ENCODE measurements at regions not wholly inside any gene's neighbourhood (a gene's known extent, or its start where the extent isn't known, plus 50 kb on each side); places are given as distances from the start of the nearest gene placed in this dataset.
"Not testable (repeated sequence)": the region's sequence is repeated elsewhere in the genome, so short reads cannot be mapped to it uniquely, and the experiment has no call there.

DNA sequence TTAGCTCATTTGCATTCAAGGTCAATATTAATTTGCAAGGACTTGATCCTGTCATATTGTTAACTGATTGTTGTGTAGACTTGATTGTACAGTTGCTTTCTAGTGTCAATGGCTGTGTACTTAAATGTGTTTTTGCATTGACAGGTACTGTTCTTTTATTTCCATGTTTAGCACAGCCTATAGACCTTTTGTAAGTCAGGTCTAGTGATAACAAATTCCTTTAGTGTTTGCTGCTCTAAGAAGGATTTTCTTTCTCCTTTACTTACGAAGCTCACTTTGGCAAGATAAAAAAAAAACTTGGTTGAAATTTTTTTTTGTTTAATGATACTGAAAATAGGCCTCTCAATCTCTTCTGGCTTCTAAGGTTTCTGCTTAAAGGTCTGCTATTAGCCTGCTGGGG lies 942.3 kb downstream of the QKI start:
- DNase-seq, result no peak

DNA sequence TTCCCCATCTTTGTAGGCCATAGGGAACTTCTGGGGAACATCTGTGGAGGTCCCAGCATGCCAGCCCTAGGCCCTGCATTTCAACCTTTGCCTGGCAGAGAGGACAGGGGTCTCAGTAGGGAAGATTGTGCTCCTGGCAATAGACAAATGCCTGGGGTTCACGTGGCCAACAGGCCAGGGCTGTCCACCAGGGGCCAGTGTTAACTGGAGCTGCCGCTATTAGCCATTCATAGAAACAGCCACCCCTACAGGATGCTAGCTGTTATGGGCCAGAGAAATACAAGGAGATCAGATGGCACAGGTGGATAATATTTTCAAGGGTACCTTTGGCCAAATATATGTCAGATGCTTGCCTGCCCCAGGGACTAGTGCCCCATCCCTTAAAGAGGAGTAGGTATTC lies 932.9 kb downstream of the QKI start:
- no peak for DNase-seq

DNA sequence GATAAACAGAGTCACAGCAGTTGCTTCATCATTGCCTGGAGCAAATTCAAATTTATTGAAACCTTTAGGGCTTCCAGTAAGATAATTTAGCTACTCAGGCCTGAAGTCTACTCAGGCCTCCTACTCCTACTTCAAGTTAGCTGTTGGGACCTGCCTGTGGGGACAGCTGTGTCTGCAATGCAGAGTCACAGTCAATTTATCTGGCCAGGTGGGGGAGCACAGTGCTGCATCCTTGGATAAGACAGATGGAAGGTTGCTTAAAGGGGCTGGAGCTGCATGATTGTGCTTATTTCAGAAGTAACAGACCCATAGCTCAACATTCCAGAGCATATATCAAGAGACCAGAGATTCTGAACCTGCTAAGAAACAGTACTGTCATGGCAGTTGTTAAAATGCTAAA lies 932.1 kb downstream of the QKI start:
- no peak for DNase-seq

GRCh38 chr6:164345806-164346496 lies 931.4 kb downstream of the QKI start:
- DNase-seq, result no peak

DNA sequence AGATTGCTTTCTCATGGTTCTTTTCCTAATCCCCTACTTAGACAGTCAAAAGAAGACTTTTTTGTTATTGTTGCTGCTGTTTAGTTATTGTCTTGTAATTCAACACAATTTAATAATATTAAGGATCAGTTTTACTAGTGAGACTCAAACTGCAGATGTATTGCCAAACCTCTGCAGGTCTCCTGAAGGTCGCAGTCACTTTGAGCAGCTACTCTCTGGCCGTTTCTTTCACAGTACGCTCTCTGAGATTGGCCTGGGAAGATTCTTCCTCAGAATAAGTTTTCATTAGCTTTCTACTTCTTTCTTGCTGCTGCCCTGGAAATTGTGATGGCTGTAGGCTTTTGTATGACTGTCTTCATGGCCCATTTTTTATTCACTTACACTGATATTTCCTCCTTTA lies 930.8 kb downstream of the QKI start:
- DNase-seq, result no peak

GRCh38 chr6:164344801-164345291 lies 930.3 kb downstream of the QKI start:
- peak; percentile 60 for DNase-seq

GRCh38 chr6:164339442-164339841 lies 924.9 kb downstream of the QKI start:
- not testable (repeated sequence) for DNase-seq

- DNase-seq, result no peak
Observed at GRCh38 chr6:164337925-164338397, 923.4 kb downstream of the QKI start.

- DNase-seq, result no peak
Observed at GRCh38 chr6:164337024-164337924, 922.8 kb downstream of the QKI start.

DNA sequence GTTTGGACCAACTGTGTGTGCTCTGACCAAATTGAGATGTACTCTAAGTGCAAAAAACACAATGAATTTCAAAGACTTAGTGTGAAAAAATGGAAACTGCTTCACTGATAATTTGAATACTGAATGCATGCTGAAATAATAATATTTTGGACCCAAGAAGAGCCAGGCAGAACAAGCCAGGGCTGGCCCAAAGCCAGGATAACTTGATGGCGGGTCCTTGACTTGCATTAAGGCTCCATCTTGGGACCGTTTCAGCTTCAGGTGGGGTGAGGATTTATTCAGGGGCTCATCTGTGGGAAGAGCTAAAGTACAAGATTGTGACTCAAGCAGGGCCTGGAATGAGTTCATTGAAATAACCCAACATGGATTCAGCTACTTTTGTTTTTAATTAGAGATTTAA lies 921.9 kb downstream of the QKI start:
- no peak for DNase-seq

DNA sequence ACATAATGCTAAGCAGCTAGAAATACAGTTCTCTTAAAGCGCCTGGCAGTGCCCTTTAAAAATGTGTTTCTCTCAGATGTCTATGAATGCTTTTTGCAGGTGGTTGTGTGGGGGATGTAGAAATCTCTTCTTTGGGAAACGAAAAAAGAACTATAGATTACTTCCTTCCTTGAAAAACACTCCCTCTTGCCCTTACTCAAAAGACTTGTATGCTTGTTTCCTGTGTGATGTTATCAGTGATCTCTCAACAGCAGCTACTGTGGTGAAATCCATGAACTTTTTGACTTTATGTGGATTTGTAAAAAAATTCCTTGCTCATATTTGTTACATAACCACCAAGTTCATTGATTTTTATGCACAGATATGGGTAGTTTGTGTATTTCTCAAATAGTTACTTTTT lies 916.5 kb downstream of the QKI start:
- DNase-seq, result no peak

- DNase-seq, result no peak
Observed at GRCh38 chr6:164325168-164325567, 910.6 kb downstream of the QKI start.

GRCh38 chr6:164322533-164322932 lies 908.0 kb downstream of the QKI start:
- DNase-seq, result no peak

GRCh38 chr6:164321297-164321696 lies 906.8 kb downstream of the QKI start:
- no peak for DNase-seq

DNA sequence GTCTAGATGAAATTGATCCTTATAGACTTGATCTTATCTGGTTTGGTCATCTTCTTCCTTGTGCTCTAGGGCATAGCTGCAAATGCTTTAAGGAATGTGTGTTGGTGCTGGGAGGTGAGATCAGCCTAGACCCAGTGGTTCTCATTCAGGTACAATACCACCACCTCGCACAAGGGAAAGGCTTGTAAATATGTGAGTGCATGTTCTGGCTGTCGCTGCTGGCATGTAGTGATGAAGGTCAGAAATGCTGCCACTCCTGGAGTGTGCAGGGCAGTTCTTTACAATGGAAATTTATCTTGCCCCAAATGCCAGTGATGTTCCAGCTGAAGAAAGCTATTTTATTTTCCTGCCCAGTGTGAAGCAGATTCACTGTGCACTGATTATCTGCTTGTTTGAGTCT lies 900.9 kb downstream of the QKI start:
- peak; percentile 59 for DNase-seq

GRCh38 chr6:164308339-164308738 lies 893.8 kb downstream of the QKI start:
- no peak for DNase-seq

DNA sequence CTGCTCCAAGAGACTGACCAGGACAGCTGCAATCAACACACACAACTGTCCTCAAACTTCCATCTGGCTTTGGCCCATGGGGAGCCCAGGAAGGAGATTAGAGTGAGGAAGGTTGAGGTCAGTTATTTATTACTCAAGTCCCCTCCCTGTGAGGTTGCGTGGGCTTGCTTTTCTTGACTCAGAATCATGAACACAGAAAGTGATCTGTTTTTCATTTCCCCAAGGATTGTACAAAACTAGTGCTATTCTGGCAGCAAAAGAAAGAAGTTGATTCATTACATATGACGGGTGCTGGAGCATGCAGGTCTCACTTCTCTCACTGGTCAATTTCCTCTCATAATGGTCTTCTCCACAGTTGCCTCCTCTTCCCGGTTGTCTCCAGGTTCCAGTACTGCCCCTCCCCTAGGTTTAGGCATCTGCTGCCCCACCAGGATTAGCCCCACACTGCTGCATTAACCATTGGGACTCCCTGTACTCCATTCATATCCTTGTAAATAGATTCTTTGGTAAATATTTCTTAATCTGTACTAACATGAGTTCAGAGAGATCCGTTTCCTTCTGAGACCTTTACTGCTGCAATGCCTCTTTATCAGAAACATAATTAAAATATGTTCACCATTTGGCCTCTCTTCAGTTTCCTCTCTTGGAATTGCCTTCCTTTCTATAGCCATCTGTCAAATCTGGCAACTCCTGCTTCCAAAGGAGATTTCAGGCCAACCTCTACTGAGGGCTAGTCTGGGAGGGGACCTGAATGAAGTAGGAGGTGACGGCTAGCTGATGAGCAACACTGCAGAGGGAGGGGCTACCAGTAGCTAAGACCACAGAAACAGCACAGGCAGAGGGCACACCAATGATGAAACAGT lies 888.8 kb downstream of the QKI start:
- DNase-seq, result no peak

- DNase-seq, result no peak
Observed at GRCh38 chr6:164296411-164296810, 881.9 kb downstream of the QKI start.

- no peak for DNase-seq
Observed at GRCh38 chr6:164294047-164294784, 879.7 kb downstream of the QKI start.

DNA sequence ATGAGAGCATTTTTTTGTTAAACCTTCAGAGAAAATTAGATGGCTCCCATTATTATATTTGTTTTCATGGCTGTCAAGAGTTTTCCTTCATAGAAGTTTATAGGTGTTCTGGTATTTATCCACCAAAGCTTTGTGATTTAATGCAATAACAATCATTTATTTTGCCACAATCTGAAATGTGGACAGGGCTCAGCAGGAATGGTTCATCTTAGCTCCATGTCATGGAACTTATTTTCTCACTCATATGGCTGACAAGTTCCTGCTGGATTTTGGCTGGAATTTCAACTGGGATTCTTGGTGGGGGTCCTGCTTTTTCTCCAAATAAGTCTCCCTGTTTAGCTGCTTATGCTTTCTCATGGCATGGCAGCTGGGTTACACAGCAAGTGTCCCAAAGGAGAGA lies 876.7 kb downstream of the QKI start:
- no peak for DNase-seq

DNA sequence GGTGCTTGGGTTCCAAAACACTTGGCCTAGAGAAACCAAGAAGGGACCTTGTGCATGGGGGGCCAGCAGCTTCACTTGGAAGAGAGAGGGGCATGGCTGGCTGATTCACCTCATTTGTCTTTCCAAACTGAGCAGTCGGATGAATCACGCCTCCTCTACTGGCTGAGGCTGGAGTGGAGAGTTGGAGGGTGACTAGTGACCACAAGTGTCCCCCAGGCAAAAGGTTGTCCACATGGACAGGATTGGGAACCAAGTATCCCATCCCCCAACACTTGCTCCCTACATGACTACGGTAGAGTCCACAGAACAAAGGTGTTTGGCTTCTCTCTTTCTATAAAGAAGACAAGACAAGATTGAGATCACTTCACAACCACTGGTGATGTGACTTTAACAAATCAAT lies 875.6 kb downstream of the QKI start:
- no peak for DNase-seq

DNA sequence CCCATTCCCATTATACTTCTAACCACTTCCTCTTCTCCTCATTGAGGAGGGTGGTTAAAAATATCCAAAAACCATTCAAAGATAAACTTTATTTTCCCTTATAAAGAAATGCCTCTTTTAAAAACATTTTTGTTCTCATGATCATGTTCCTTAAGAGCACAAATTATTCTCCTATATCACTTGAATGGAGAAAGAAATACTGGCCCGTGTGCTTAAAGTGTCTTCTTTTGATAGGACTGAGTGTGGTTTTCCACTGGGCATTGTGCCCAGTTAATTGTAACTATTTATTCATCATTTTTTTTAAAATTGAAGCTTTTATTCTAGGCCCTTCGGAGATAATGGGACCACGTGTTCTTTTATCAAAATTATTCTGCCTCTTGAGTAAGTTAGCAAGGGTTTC lies 871.5 kb downstream of the QKI start:
- no peak for DNase-seq

All from islet precursor cell (in vitro differentiated cells).